DOHH2 (cell line): ENCODE measurements at regions not wholly inside any gene's neighbourhood (a gene's known extent, or its start where the extent isn't known, plus 50 kb on each side); places are given as distances from the start of the nearest gene placed in this dataset.

ENCODE experiments used
- H3F3A ChIP-seq: fragments of 200-600 bp; sonication (generic), shearing (Covaris generic); 2 replicates; pipeline ENCODE4 v1.6.0; 2016; ENCODE audit warnings: antibody characterized with exemption, mild to moderate bottlenecking; ENCODE audit not compliant: control insufficient read depth, insufficient read depth
- H3K27ac ChIP-seq: fragments of 200-600 bp; sonication (generic); 2 replicates; pipeline ENCODE4 v1.5.1; 2014; ENCODE audit warnings: low read depth, mild to moderate bottlenecking, low read length, moderate library complexity
- H3K27me3 ChIP-seq: fragments of 200-600 bp; sonication (generic); 2 replicates; pipeline ENCODE4 v1.6.1; 2014; ENCODE audit warnings: mild to moderate bottlenecking, low read length, mixed read lengths; ENCODE audit not compliant: control insufficient read depth
- H3K36me3 ChIP-seq: fragments of 200-600 bp; sonication (generic); 2 replicates; pipeline ENCODE4 v1.6.1; 2014; ENCODE audit warnings: mild to moderate bottlenecking, low read length, moderate library complexity, mixed read lengths; ENCODE audit not compliant: control insufficient read depth
- H3K4me1 ChIP-seq: fragments of 200-600 bp; sonication (generic); 2 replicates; pipeline ENCODE4 v1.6.1; 2014; ENCODE audit warnings: mild to moderate bottlenecking, low read length, mixed read lengths; ENCODE audit not compliant: control insufficient read depth
- H3K4me2 ChIP-seq: fragments of 200-600 bp; sonication (generic); 2 replicates; pipeline ENCODE4 v1.6.0; 2014; ENCODE audit warnings: mild to moderate bottlenecking, low read length, moderate library complexity
- H3K4me3 ChIP-seq: fragments of 200-600 bp; sonication (generic); 2 replicates; pipeline ENCODE4 v1.5.1; 2014; ENCODE audit warnings: mild to moderate bottlenecking, low read length, mixed read lengths
- H3K79me2 ChIP-seq: fragments of 200-600 bp; sonication (generic); 2 replicates; pipeline ENCODE4 v1.6.1; 2014; ENCODE audit warnings: mild to moderate bottlenecking, low read length, mixed read lengths; ENCODE audit not compliant: control insufficient read depth
- H3K9me2 ChIP-seq: fragments of 200-600 bp; sonication (generic); replicated peaks from 2 replicates; pipeline ENCODE4 v1.6.1; 2014; ENCODE audit warnings: mild to moderate bottlenecking, low read length, mixed read lengths; ENCODE audit not compliant: control insufficient read depth
- H3K9me3 ChIP-seq: fragments of 200-600 bp; sonication (generic); 2 replicates; pipeline ENCODE4 v1.6.1; 2014; ENCODE audit warnings: antibody characterized with exemption, low read length, mixed read lengths; ENCODE audit not compliant: control insufficient read depth, insufficient read depth
- H4K20me1 ChIP-seq: fragments of 200-600 bp; sonication (generic); 2 replicates; pipeline ENCODE4 v1.6.0; 2014; ENCODE audit warnings: low read depth, mild to moderate bottlenecking, antibody characterized with exemption, low read length, moderate library complexity; ENCODE audit not compliant: control insufficient read depth, insufficient read depth
- EZH2phosphoT487 ChIP-seq: fragments of 200-600 bp; sonication (generic); IDR thresholded peaks from 2 replicates; pipeline ENCODE4 v1.6.1; 2017; ENCODE audit warnings: borderline replicate concordance, mild to moderate bottlenecking, antibody characterized with exemption, low read length, moderate library complexity, mixed read lengths
- TF ChIP-seq, protein P1 (sequence below): fragments of 200-600 bp; sonication (generic); IDR thresholded peaks from one replicate; pipeline ENCODE4 v1.5.1; 2014; ENCODE audit warnings: antibody characterized with exemption, mild to moderate bottlenecking, low read depth, low read length; ENCODE audit not compliant: poor library complexity, severe bottlenecking

DNA sequence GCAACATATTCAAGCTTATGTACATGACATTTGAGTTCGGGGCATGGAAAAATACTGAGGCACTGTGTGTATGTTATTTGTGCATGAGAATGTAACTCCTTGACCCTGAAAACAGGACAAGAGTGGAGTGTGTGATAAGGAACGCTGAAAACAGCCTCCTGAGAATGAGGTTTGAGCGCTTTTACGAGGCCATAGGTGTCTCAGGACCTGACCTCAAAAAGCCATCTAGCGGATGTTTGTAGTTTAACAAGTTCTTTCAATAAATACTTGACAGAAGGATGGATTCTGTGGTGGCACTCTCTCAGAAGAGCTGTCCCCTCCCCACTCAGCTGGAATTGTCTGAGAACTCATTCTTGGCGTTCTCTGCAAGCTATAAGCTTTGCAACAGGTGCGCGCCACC, 350.5 kb upstream of the TMTC1 start:
- no peak overlapping the region for H3K27ac ChIP-seq
- H3K27me3 ChIP-seq: no peaks in the 10 kb centered on the region
- TF ChIP-seq, protein P1, sequence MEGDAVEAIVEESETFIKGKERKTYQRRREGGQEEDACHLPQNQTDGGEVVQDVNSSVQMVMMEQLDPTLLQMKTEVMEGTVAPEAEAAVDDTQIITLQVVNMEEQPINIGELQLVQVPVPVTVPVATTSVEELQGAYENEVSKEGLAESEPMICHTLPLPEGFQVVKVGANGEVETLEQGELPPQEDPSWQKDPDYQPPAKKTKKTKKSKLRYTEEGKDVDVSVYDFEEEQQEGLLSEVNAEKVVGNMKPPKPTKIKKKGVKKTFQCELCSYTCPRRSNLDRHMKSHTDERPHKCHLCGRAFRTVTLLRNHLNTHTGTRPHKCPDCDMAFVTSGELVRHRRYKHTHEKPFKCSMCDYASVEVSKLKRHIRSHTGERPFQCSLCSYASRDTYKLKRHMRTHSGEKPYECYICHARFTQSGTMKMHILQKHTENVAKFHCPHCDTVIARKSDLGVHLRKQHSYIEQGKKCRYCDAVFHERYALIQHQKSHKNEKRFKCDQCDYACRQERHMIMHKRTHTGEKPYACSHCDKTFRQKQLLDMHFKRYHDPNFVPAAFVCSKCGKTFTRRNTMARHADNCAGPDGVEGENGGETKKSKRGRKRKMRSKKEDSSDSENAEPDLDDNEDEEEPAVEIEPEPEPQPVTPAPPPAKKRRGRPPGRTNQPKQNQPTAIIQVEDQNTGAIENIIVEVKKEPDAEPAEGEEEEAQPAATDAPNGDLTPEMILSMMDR: no peak
- no peak for TF ChIP-seq EZH2phosphoT487
- H3K4me3 ChIP-seq: no peak overlapping the region
- no peaks in the 10 kb centered on the region for H4K20me1 ChIP-seq
- no peaks in the 10 kb centered on the region for H3F3A ChIP-seq
- no peaks in the 10 kb centered on the region for H3K9me2 ChIP-seq
- no peaks in the 10 kb centered on the region for H3K36me3 ChIP-seq
- no peaks in the 10 kb centered on the region for H3K4me1 ChIP-seq
- no peaks in the 10 kb centered on the region for H3K9me3 ChIP-seq
- no peak overlapping the region for H3K4me2 ChIP-seq
- H3K79me2 ChIP-seq: no peaks in the 10 kb centered on the region

DNA sequence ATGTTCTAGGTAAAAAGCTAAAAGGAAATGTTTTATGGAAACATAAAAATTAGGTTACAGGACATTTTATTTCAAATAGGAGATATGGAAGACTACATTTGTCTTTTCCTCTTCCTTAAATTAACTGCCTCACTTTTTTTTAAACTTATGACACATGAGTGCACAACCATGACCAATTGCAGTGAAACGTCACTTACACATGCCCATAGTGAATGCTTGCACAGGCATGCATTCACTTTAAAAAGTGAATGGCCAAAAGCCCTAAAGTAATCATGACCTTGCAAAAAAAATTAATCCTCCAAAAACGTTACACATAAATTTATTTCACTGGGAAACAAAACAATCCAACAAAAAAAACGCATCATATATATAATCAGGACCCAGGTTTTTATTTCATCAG, 343.2 kb upstream of the TMTC1 start:
- Histone ChIP-seq H3K9me2 (no peaks in the 10 kb centered on the region), H3K4me3 (no peak overlapping the region), H3F3A (no peaks in the 10 kb centered on the region), H3K79me2 (no peaks in the 10 kb centered on the region), H3K27me3 (no peaks in the 10 kb centered on the region), H4K20me1 (no peaks in the 10 kb centered on the region), H3K27ac (no peak overlapping the region), H3K36me3 (no peaks in the 10 kb centered on the region), H3K4me1 (no peaks in the 10 kb centered on the region), H3K9me3 (no peaks in the 10 kb centered on the region), H3K4me2 (no peak overlapping the region)
- TF ChIP-seq EZH2phosphoT487: no peak
- TF ChIP-seq, protein P1: no peak

DNA sequence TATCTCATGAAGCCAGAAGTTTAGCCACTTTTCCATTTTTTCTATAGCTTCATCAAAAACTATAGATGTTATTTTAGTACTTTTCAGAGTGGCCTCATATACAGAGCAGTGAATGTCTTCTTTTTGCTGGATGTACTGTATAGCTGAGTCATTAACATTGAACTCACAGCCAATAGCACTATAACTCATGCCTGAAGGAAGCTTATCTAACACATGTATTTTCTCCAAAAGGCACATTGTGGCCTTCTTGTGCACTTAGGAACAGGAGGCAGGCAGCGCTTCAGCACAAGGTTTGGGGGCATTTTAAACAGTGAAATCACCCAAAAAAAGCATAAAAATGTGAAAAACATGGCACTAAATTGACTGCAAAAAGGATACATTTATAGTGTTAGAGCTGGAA, 336.8 kb upstream of the TMTC1 start:
- Histone ChIP-seq H3K27me3 (no peaks in the 10 kb centered on the region), H3K4me3 (no peak overlapping the region), H3K9me3 (no peaks in the 10 kb centered on the region), H3K4me2 (no peak overlapping the region), H3K36me3 (no peaks in the 10 kb centered on the region), H3F3A (no peaks in the 10 kb centered on the region), H3K27ac (no peak overlapping the region), H3K9me2 (no peaks in the 10 kb centered on the region), H3K79me2 (no peaks in the 10 kb centered on the region), H3K4me1 (no peaks in the 10 kb centered on the region), H4K20me1 (no peaks in the 10 kb centered on the region)
- TF ChIP-seq, protein P1: no peak
- no peak for TF ChIP-seq EZH2phosphoT487

DNA sequence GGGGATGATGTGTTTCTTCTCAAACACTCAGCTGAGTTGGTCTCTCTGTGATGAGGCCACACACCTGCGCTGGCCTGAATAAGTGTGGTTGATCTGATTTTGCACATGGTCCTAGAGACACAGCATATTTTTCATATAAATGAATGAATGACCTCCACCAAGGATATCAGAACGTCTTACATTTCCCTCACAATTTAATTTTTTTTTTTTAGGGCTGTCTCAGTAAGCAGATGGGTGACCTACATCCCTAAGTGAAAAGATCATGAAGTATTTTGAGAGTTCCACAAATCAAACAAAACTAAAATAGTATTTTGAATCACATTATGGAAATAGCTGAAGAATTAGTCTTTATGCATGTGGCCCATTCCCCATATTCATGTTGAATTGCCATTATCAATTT, 333.7 kb upstream of the TMTC1 start:
- no peak overlapping the region for H3K27ac ChIP-seq
- H3K79me2 ChIP-seq: no peaks in the 10 kb centered on the region
- H3K27me3 ChIP-seq: no peaks in the 10 kb centered on the region
- H3K9me2 ChIP-seq: no peaks in the 10 kb centered on the region
- no peaks in the 10 kb centered on the region for H4K20me1 ChIP-seq
- H3K9me3 ChIP-seq: no peaks in the 10 kb centered on the region
- H3K4me1 ChIP-seq: no peaks in the 10 kb centered on the region
- no peak overlapping the region for H3K4me3 ChIP-seq
- H3F3A ChIP-seq: no peaks in the 10 kb centered on the region
- H3K4me2 ChIP-seq: no peak overlapping the region
- TF ChIP-seq, protein P1: no peak
- TF ChIP-seq EZH2phosphoT487: no peak
- no peaks in the 10 kb centered on the region for H3K36me3 ChIP-seq
